Esophagus muscularis mucosa (tissue), 4 donors: ENCODE measurements at regions not wholly inside any gene's neighbourhood (a gene's known extent, or its start where the extent isn't known, plus 50 kb on each side); places are given as distances from the start of the nearest gene placed in this dataset.

Experiments
- DNase-seq: peaks from one replicate; pipeline ENCODE4 v3.0.0-alpha.2; 2017; ENCODE audit errors: extremely low spot score
- H3K27ac ChIP-seq, 4 donors: fragments of 200-600 bp; sonication (generic); replicated peaks in 1 of 4; 1 replicate in 3 of 4; 2 replicates in 1 of 4; pipeline ENCODE4 v1.5.1; 2016 to 2019; ENCODE audit warnings: mild to moderate bottlenecking in 1 of 4
- H3K27me3 ChIP-seq, 4 donors: fragments of 200-600 bp; sonication (generic); one replicate each; pipeline versions ENCODE4 v1.5.1 to v1.6.0; 2016 to 2019
- H3K36me3 ChIP-seq, 4 donors: fragments of 200-600 bp; sonication (generic); one replicate each; pipeline ENCODE4 v1.5.1; 2016 to 2019
- H3K4me1 ChIP-seq, 4 donors: fragments of 200-600 bp; sonication (generic); one replicate each; pipeline ENCODE4 v1.5.1; 2016 to 2019
- H3K4me3 ChIP-seq, 4 donors: fragments of 200-600 bp; sonication (generic); 1 replicate in 2 of 4; 2 replicates in 2 of 4; pipeline ENCODE4 v1.5.1; 2016 to 2019; ENCODE audit warnings: mild to moderate bottlenecking in 4 of 4, moderate library complexity in 1 of 4
- H3K9me3 ChIP-seq, 4 donors: fragments of 200-600 bp; sonication (generic); 1 replicate in 3 of 4; 2 replicates in 1 of 4; pipeline ENCODE4 v1.5.1; 2016 to 2019
- EP300 ChIP-seq: sonication (generic); formaldehyde crosslinking; IDR thresholded peaks from one replicate; pipeline ENCODE4 v1.6.1; 2017; ENCODE audit warnings: antibody characterized with exemption
- POLR2A ChIP-seq: fragments of 450-650 bp; IDR thresholded peaks from one replicate; pipeline ENCODE4 v1.6.1; 2017; ENCODE audit warnings: antibody characterized with exemption, moderate library complexity, mild to moderate bottlenecking, low read depth
- POLR2AphosphoS5 ChIP-seq, 2 donors: sonication (generic); formaldehyde crosslinking; IDR thresholded peaks; one replicate each; pipeline ENCODE4 v1.6.1; 2017; ENCODE audit warnings: antibody characterized with exemption in 2 of 2
- WGBS: methylation state at CpG from one replicate; pipeline ENCODE4 v1.1.5; 2018; 5-methylcytosine and 5-hydroxymethylcytosine counted together
- intact Hi-C: fragments of 100-400 bp; cut with DNase I; formaldehyde crosslinking; loops from one replicate; pipeline ENCODE4 v1.15.1; 2023
- TF ChIP-seq, protein P1 (sequence below), 3 experiments: fragments of 200-600 bp in 2 of 3; fragments of 450-650 bp in 1 of 3; sonication (generic) in 2 of 3; IDR thresholded peaks; one replicate each; pipeline ENCODE4 v1.5.1; 2017 to 2019; ENCODE audit warnings: antibody characterized with exemption in 3 of 3, mild to moderate bottlenecking in 2 of 3, moderate library complexity in 1 of 3

DNA sequence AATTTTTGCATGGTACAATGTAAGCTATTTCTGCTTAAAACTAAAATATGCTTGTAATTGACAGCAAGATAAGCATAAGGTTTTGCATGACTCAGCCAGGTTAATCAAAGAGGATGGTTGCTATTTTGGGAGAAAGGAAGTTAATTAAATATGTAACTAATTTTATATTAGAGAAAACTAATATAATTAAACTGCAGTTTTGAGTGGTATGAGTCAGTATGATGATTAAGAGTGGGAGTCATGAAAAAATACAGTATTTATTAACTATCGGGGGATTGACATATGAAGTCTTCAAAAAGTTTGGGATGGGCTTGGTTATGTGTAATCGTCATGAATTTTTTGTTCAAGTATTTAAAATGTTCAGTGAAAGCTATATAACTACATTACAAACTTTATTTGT lies 54.0 kb upstream of the CDK20 start:
- H3K4me3 ChIP-seq, result no peak overlapping the region
- H3K9me3 ChIP-seq, result no peaks in the 10 kb centered on the region
- H3K4me1 ChIP-seq, result no peaks in the 10 kb centered on the region
- no peak for DNase-seq
- no peak overlapping the region for H3K27ac ChIP-seq
- intact Hi-C loops, result no loop called here
- peaks cover 0 to 4% (median 0%) of the 10 kb centered on the region in 4 donors for H3K27me3 ChIP-seq
- WGBS, result 87% methylated on average over 2 of the region's 2 CpGs
- TF ChIP-seq, protein P1, sequence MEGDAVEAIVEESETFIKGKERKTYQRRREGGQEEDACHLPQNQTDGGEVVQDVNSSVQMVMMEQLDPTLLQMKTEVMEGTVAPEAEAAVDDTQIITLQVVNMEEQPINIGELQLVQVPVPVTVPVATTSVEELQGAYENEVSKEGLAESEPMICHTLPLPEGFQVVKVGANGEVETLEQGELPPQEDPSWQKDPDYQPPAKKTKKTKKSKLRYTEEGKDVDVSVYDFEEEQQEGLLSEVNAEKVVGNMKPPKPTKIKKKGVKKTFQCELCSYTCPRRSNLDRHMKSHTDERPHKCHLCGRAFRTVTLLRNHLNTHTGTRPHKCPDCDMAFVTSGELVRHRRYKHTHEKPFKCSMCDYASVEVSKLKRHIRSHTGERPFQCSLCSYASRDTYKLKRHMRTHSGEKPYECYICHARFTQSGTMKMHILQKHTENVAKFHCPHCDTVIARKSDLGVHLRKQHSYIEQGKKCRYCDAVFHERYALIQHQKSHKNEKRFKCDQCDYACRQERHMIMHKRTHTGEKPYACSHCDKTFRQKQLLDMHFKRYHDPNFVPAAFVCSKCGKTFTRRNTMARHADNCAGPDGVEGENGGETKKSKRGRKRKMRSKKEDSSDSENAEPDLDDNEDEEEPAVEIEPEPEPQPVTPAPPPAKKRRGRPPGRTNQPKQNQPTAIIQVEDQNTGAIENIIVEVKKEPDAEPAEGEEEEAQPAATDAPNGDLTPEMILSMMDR (IDR thresholded peaks at IDR 0.05), result no peak
- TF ChIP-seq POLR2AphosphoS5 (IDR thresholded peaks at IDR 0.05) (no peak), EP300 (no peak)
- no peaks in the 10 kb centered on the region for H3K36me3 ChIP-seq

DNA sequence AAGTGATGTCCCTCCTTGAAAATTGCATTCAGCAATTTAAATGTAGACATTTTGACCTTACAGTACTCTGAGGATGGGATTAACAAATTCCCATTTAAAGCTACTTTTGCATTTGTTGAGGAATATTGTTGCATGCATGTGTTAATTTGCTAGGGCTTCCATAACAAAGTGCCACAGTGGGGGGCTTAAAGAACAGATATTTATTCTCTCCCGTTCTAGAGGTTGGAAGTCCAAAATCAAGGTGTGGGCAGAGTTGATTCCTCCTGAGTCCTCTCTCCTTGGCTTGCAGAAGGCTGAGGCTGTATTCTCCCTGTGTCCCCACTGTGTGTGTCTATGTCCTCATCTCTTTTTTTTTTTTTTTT lies 51.8 kb upstream of the CDK20 start:
- H3K27me3 ChIP-seq, result peaks cover 0 to 4% (median 0%) of the 10 kb centered on the region in 4 donors
- no peak overlapping the region for H3K4me3 ChIP-seq
- WGBS, result 76% methylated on average over 1 of the region's 1 CpG
- no peak for DNase-seq
- H3K4me1 ChIP-seq, result no peaks in the 10 kb centered on the region
- TF ChIP-seq POLR2AphosphoS5 (IDR thresholded peaks at IDR 0.05) (no peak), POLR2A (no peak), EP300 (no peak)
- TF ChIP-seq, protein P1 (IDR thresholded peaks at IDR 0.05), result no peak
- no peaks in the 10 kb centered on the region for H3K9me3 ChIP-seq
- H3K27ac ChIP-seq, result no peak overlapping the region
- H3K36me3 ChIP-seq, result no peaks in the 10 kb centered on the region
- intact Hi-C loops, result no loop called here

DNA sequence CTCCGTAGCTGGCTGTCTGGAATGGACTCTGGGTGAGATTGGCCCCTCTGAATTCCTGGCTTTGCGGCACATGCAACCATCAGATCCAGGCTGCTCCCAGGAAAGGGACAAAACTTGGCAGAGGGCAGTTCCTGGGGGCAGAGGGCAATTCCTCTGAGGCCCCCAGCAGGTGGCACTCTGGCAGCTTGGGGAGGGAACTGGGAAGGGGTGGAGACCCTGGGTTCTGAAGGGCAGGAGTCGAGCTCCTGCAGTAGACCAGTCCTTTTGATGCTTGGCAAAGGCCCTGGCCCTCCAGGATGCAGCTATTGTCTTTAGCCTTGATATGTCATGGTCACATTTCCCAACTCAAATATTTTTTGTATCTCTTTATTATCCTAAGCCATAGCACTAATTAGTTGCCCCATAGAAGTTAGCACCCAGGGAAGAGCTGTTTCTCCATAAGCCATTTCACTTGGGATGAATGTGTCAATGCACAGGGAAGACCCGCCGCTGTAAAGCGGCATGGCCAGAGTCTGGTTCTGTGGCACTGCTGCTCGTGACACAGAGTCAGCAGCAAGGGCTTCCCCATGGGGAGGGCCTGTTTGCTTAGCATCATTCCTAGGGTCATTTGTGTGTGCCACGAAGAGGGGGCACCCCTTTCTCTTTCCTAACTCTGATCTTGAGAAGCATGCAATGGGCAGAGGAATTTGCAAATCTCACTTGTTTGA lies 51.2 kb upstream of the CDK20 start:
- Histone ChIP-seq H3K27ac (no peak overlapping the region), H3K36me3 (no peaks in the 10 kb centered on the region), H3K27me3 (peaks cover 0 to 4% (median 0%) of the 10 kb centered on the region in 4 donors), H3K4me3 (no peak overlapping the region), H3K4me1 (no peaks in the 10 kb centered on the region), H3K9me3 (no peaks in the 10 kb centered on the region)
- DNase-seq, result no peak
- 82% methylated on average over 8 of the region's 8 CpGs for WGBS
- TF ChIP-seq, protein P1 (IDR thresholded peaks at IDR 0.05), result no peak
- intact Hi-C loops, result no loop called here

DNA sequence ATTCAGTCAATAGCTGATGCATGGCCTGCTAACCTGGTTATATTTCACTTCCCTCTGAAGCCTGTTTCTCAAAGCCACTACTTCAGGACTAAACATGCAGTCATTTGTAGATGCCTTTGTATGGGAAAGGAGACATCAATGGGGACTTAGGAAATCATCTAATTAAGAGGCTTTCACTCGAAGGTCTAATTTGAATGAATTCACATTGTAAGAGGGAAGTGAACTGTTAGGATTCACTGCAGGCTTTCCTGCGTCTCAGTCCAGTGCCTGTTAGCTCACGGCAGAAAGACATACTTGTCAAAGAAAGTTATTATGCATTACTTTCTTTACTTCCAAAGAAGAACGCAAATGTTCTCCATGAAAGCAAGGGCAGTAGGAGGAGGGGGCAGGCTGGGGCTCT lies 50.6 kb upstream of the CDK20 start:
- DNase-seq, result no peak
- TF ChIP-seq POLR2AphosphoS5 (IDR thresholded peaks at IDR 0.05) (no peak), EP300 (no peak), POLR2A (no peak)
- TF ChIP-seq, protein P1 (IDR thresholded peaks at IDR 0.05), result no peak
- H3K27me3 ChIP-seq, result peaks cover 0 to 4% (median 0%) of the 10 kb centered on the region in 4 donors
- H3K9me3 ChIP-seq, result no peaks in the 10 kb centered on the region
- no peaks in the 10 kb centered on the region for H3K4me1 ChIP-seq
- no peaks in the 10 kb centered on the region for H3K36me3 ChIP-seq
- 65% methylated on average over 4 of the region's 4 CpGs for WGBS
- intact Hi-C loops, result no loop called here
- no peak overlapping the region for H3K27ac ChIP-seq
- no peak overlapping the region for H3K4me3 ChIP-seq
